HepG2 (cell line): ENCODE measurements at regions not wholly inside any gene's neighbourhood (a gene's known extent, or its start where the extent isn't known, plus 50 kb on each side); places are given as distances from the start of the nearest gene placed in this dataset.

Experiments
- ATAC-seq: fragments of 200-7000 bp; cut with Tn5 transposase; 3 replicates; pipeline ENCODE4 v1.9.1; 2020; ENCODE audit warnings: mild to moderate bottlenecking, moderate library complexity
- BruUV-seq: library from RNA; stranded (reverse); fragments of 400-500 nt; replicated peaks from 2 replicates; lab custom pipeline; 2021; lab: Mats Ljungman, UMichigan
- CTCF ChIA-PET: fragments of 300-600 bp; formaldehyde crosslinking; extraction: SDS; loops from one replicate; lab custom pipeline; 2021; ENCODE audit warnings: low total read pairs, inconsistent platforms, low intra/inter-chr PET ratio; lab: Yijun Ruan, JAX
- POLR2A ChIA-PET: fragments of 350-600 bp; sonication (Branson Sonifier 250); formaldehyde crosslinking; loops from one replicate; lab custom pipeline; 2020; ENCODE audit warnings: antibody characterized with exemption, inconsistent platforms; lab: Yijun Ruan, JAX
- DNase-seq: peaks from one replicate; pipeline ENCODE4 v3.0.0-alpha.2; 2015; ENCODE audit warnings: low spot score
- FAIRE-seq: peaks from 3 replicates; lab custom pipeline; 2011; peaks lifted over from hg19 to GRCh38; lab: Jason Lieb, UNC
- H2AFZ ChIP-seq: one replicate; pipeline ENCODE4 v1.6.1; 2011; ENCODE audit warnings: low read length, inconsistent platforms
- H3K27ac ChIP-seq: fragments of 300-600 bp; 3 replicates; pipeline ENCODE4 v1.8.0; 2011; ENCODE audit warnings: mixed run types, mild to moderate bottlenecking, mixed read lengths, low read length, inconsistent platforms; ENCODE audit not compliant: insufficient read depth; ENCODE audit errors: extremely low read length
- H3K27me3 ChIP-seq, 2 experiments: fragments of 200-600 bp in 1 of 2; 2 replicates in 1 of 2; 3 replicates in 1 of 2; pipeline versions ENCODE4 v1.6.0 to v1.8.0; 2011; ENCODE audit warnings: low read length in 2 of 2, mild to moderate bottlenecking in 2 of 2, moderate library complexity in 2 of 2, inconsistent platforms in 1 of 2; ENCODE audit not compliant: insufficient read depth in 2 of 2, control insufficient read depth in 1 of 2
- H3K36me3 ChIP-seq, 2 experiments: fragments of 200-600 bp in 1 of 2; replicated peaks in 1 of 2; 2 replicates in 1 of 2; 3 replicates in 1 of 2; pipeline versions ENCODE4 v1.5.1 to v1.8.0; 2011; ENCODE audit warnings: low read length in 2 of 2, inconsistent platforms in 1 of 2; ENCODE audit not compliant: insufficient read depth in 2 of 2, control insufficient read depth in 1 of 2
- H3K4me1 ChIP-seq: 2 replicates; pipeline ENCODE4 v1.5.1; 2012; ENCODE audit warnings: low read length, inconsistent platforms; ENCODE audit not compliant: insufficient read depth
- H3K4me2 ChIP-seq: 2 replicates; pipeline ENCODE4 v1.6.0; 2011; ENCODE audit warnings: low read depth, low read length, inconsistent platforms
- H3K4me3 ChIP-seq, 3 experiments: fragments of 200-600 bp in 1 of 3; sonication (generic), shearing (Covaris generic) in 1 of 3; replicated peaks in 1 of 3; 2 replicates each; pipeline ENCODE4 v1.5.1; 2011 to 2016; ENCODE audit warnings: low read length in 3 of 3, inconsistent platforms in 2 of 3, low read depth in 2 of 3, mild to moderate bottlenecking in 2 of 3, control low read depth in 1 of 3, mixed read lengths in 1 of 3; ENCODE audit not compliant: insufficient read depth in 1 of 3
- H3K79me2 ChIP-seq: one replicate; pipeline ENCODE4 v1.6.1; 2011; ENCODE audit warnings: low read length, inconsistent platforms; ENCODE audit not compliant: insufficient read depth
- H3K9ac ChIP-seq: 2 replicates; pipeline ENCODE4 v1.6.0; 2011; ENCODE audit warnings: mild to moderate bottlenecking, low read depth, low read length, inconsistent platforms; ENCODE audit not compliant: insufficient read depth
- H3K9me3 ChIP-seq: 2 replicates; pipeline ENCODE4 v1.5.1; 2012; ENCODE audit warnings: mild to moderate bottlenecking, low read length
- H4K20me1 ChIP-seq: 2 replicates; pipeline ENCODE4 v1.6.0; 2011; ENCODE audit warnings: inconsistent platforms, mild to moderate bottlenecking, low read length, moderate library complexity; ENCODE audit not compliant: insufficient read depth
- DR1 ChIP-seq: sonication (generic); formaldehyde crosslinking; IDR thresholded peaks from 2 replicates; pipeline ENCODE4 v1.8.0; 2021; ENCODE audit warnings: mild to moderate bottlenecking, missing genetic modification reagents, inconsistent platforms
- MAFF ChIP-seq: IDR thresholded peaks from 2 replicates; pipeline ENCODE4 v1.6.1; 2011; ENCODE audit warnings: low read depth, low read length, improper control_type of control experiment
- MBNL3 ChIP-seq: fragments of 250-450 bp; sonication (Bioruptor Pico); conservative IDR thresholded peaks from 2 replicates; pipeline ENCODE4 v1.8.0; 2022; ENCODE audit warnings: mild to moderate bottlenecking, inconsistent platforms
- NRL ChIP-seq: sonication (generic); formaldehyde crosslinking; IDR thresholded peaks from 2 replicates; pipeline ENCODE4 v1.5.0; 2020; ENCODE audit warnings: missing genetic modification reagents, mild to moderate bottlenecking, moderate library complexity, borderline replicate concordance
- SRF ChIP-seq: IDR thresholded peaks from 2 replicates; pipeline ENCODE4 v1.6.1; 2011; ENCODE audit warnings: mild to moderate bottlenecking, low read depth, low read length, moderate library complexity
- ZNF503 ChIP-seq: sonication (generic); formaldehyde crosslinking; IDR thresholded peaks from 2 replicates; pipeline ENCODE4 v1.4.0; 2020; ENCODE audit warnings: missing genetic modification reagents
- ZNF784 ChIP-seq: sonication (generic); formaldehyde crosslinking; IDR thresholded peaks from 2 replicates; pipeline ENCODE4 v1.5.1; 2020; ENCODE audit warnings: missing genetic modification reagents, mild to moderate bottlenecking, borderline replicate concordance
- WGBS: methylation state at CpG from one replicate; pipeline ENCODE4 v1.1.6; 2017; ENCODE audit warnings: low lambda C conversion rate; 5-methylcytosine and 5-hydroxymethylcytosine counted together
- in situ Hi-C: cut with HindIII; loops from 2 replicates; pipeline ENCODE4 v1.10.0; 2017; ENCODE audit warnings: low pct_unique_long_range_greater_than_20kb; ENCODE audit not compliant: extremely low pct_ligation_motif_present
- intact Hi-C: fragments of 100-400 bp; cut with micrococcal nuclease; formaldehyde crosslinking; loops from one replicate; pipeline ENCODE4 v1.10.0; 2022; ENCODE audit not compliant: unreplicated experiment

- Histone ChIP-seq H3K36me3 (no peaks in the 10 kb centered on the region), H3K4me2 (no peak overlapping the region), H3K9me3 (peaks cover 4% of the 10 kb centered on the region), H3K27me3 (no peaks in the 10 kb centered on the region), H2AFZ (no peak overlapping the region), H4K20me1 (no peaks in the 10 kb centered on the region), H3K4me3 (no peak overlapping the region), H3K9ac (no peak overlapping the region), H3K79me2 (no peaks in the 10 kb centered on the region), H3K4me1 (no peaks in the 10 kb centered on the region), H3K27ac (no peak overlapping the region)
- DNase-seq (no peak), FAIRE-seq (no peak), ATAC-seq (no peak)
- TF ChIP-seq ZNF503 (CRISPR knock-in tag): no peak
- no peak for TF ChIP-seq DR1 (CRISPR knock-in tag)
- no peak for TF ChIP-seq SRF
- no peak for TF ChIP-seq MBNL3 (CRISPR knock-in tag)
- no peak for TF ChIP-seq NRL (CRISPR knock-in tag)
- TF ChIP-seq ZNF784 (CRISPR knock-in tag): no peak
- TF ChIP-seq MAFF: no peak
- intact Hi-C loops (no loop called here), in situ Hi-C loops (no loop called here)
- CTCF ChIA-PET: no interaction called here
- WGBS: 10% methylated on average over 5 of the region's 5 CpGs
- POLR2A ChIA-PET: no interaction called here
- no TSS peak for BruUV-seq
Observed at GRCh38 chrY:18919256-18919655, 145.7 kb upstream of the HSFY2 start.
